Endothelial cell of umbilical vein (primary cell): ENCODE measurements at regions not wholly inside any gene's neighbourhood (a gene's known extent, or its start where the extent isn't known, plus 50 kb on each side); places are given as distances from the start of the nearest gene placed in this dataset.

Experiments used
- BruUV-seq: library from RNA; stranded (reverse); fragments of 400-500 nt; replicated peaks from 2 replicates; lab custom pipeline; 2021; lab: Mats Ljungman, UMichigan
- CTCF ChIA-PET: fragments of 300-600, 350-600 bp; sonication (Branson Sonifier 250); formaldehyde crosslinking; loops from one replicate; lab custom pipeline; 2021; ENCODE audit warnings: antibody characterized with exemption, inconsistent platforms; lab: Charles Lee
- POLR2A ChIA-PET: fragments of 300-600, 350-600 bp; sonication (Branson Sonifier 250); formaldehyde crosslinking; loops from one replicate; lab custom pipeline; 2021; ENCODE audit warnings: antibody characterized with exemption, inconsistent platforms; lab: Charles Lee
- DNase-seq: peaks from one replicate; pipeline ENCODE4 v3.0.0-alpha.2; 2011; ENCODE audit warnings: low read depth, low spot score
- FAIRE-seq: peaks from 2 replicates; lab custom pipeline; 2011; peaks lifted over from hg19 to GRCh38; lab: Jason Lieb, UNC
- H2AFZ ChIP-seq: 2 replicates; pipeline ENCODE4 v1.6.0; 2012; ENCODE audit warnings: low read depth, low read length, control low read depth, inconsistent platforms
- H3K27ac ChIP-seq: 2 replicates; pipeline ENCODE4 v1.5.1; 2011; ENCODE audit warnings: low read depth, mild to moderate bottlenecking, control low read depth, low read length, moderate library complexity; ENCODE audit not compliant: insufficient read depth
- H3K27me3 ChIP-seq, 2 experiments: 2 replicates each; pipeline versions ENCODE4 v1.6.0 to v1.6.1; 2011; ENCODE audit warnings: low read length in 2 of 2, mixed read lengths in 1 of 2; ENCODE audit not compliant: control insufficient read depth in 2 of 2, insufficient read depth in 2 of 2
- H3K36me3 ChIP-seq, 2 experiments: 2 replicates in 1 of 2; 3 replicates in 1 of 2; pipeline ENCODE4 v1.5.1; 2011; ENCODE audit warnings: low read length in 2 of 2, mild to moderate bottlenecking in 1 of 2, moderate library complexity in 1 of 2; ENCODE audit not compliant: control insufficient read depth in 2 of 2, insufficient read depth in 2 of 2; ENCODE audit errors: extremely low read depth in 1 of 2
- H3K4me1 ChIP-seq: 3 replicates; pipeline ENCODE4 v1.5.1; 2011; ENCODE audit warnings: mild to moderate bottlenecking, low read length; ENCODE audit not compliant: control insufficient read depth, insufficient read depth; ENCODE audit errors: extremely low read depth
- H3K4me2 ChIP-seq: 2 replicates; pipeline ENCODE4 v1.6.1; 2011; ENCODE audit warnings: low read length, control low read depth, mixed read lengths; ENCODE audit not compliant: insufficient read depth
- H3K4me3 ChIP-seq, 3 experiments: fragments of 200-600 bp in 1 of 3; sonication (generic), shearing (Covaris generic) in 1 of 3; replicated peaks in 1 of 3; 2 replicates each; pipeline ENCODE4 v1.5.1; 2011 to 2016; ENCODE audit warnings: control low read depth in 3 of 3, low read length in 3 of 3, mild to moderate bottlenecking in 2 of 3, inconsistent platforms in 1 of 3, low read depth in 1 of 3, moderate library complexity in 1 of 3; ENCODE audit not compliant: insufficient read depth in 1 of 3
- H3K79me2 ChIP-seq: 2 replicates; pipeline ENCODE4 v1.6.0; 2012; ENCODE audit warnings: low read length, inconsistent platforms; ENCODE audit not compliant: control insufficient read depth, insufficient read depth
- H3K9ac ChIP-seq: replicated peaks from 2 replicates; pipeline ENCODE3; 2011; ENCODE audit warnings: low read length, control low read depth; ENCODE audit not compliant: insufficient read depth; ENCODE audit errors: extremely low read depth
- H3K9me1 ChIP-seq: replicated peaks from 3 replicates; pipeline ENCODE4 v1.6.0; 2011; ENCODE audit warnings: mild to moderate bottlenecking, low read length; ENCODE audit not compliant: control insufficient read depth, insufficient read depth; ENCODE audit errors: extremely low read depth
- H3K9me3 ChIP-seq: replicated peaks from 2 replicates; pipeline ENCODE4 v1.5.1; 2012; ENCODE audit warnings: low read length, inconsistent platforms; ENCODE audit not compliant: control insufficient read depth, insufficient read depth
- H4K20me1 ChIP-seq: replicated peaks from 2 replicates; pipeline ENCODE3; 2011; ENCODE audit warnings: mild to moderate bottlenecking, low read length; ENCODE audit not compliant: control insufficient read depth, insufficient read depth; ENCODE audit errors: extremely low read depth
- EZH2 ChIP-seq: IDR thresholded peaks from 2 replicates; pipeline ENCODE4 v1.6.1; 2012; ENCODE audit warnings: borderline replicate concordance, low read depth, mild to moderate bottlenecking, moderate library complexity, low read length, inconsistent platforms; ENCODE audit not compliant: severe bottlenecking
- FOS ChIP-seq: IDR thresholded peaks from 2 replicates; pipeline ENCODE4 v1.6.1; 2011; ENCODE audit warnings: mild to moderate bottlenecking, low read length, moderate library complexity, borderline replicate concordance; ENCODE audit not compliant: insufficient read depth
- GATA2 ChIP-seq: IDR thresholded peaks from 2 replicates; pipeline ENCODE4 v1.7.0; 2011; ENCODE audit warnings: low read depth, mild to moderate bottlenecking, moderate library complexity, mixed read lengths, low read length; ENCODE audit not compliant: insufficient read length, insufficient read depth
- JUN ChIP-seq: IDR thresholded peaks from 2 replicates; pipeline ENCODE4 v1.6.1; 2011; ENCODE audit warnings: borderline replicate concordance, low read depth; ENCODE audit not compliant: insufficient read length, insufficient read depth
- dilution Hi-C: fragments of 300-500 bp; cut with MboI; formaldehyde crosslinking; loops from one replicate; pipeline ENCODE4 v1.15.0; 2019; ENCODE audit warnings: low sequenced_read_pairs; ENCODE audit not compliant: extremely low pct_ligation_motif_present
- intact Hi-C: fragments of 100-400 bp; cut with micrococcal nuclease; formaldehyde crosslinking; loops from one replicate; pipeline ENCODE4 v1.10.0; 2022
- TF ChIP-seq, protein P1 (sequence below), 2 donors: IDR thresholded peaks; 1 replicate in 1 of 2; 2 replicates in 1 of 2; pipeline ENCODE4 v1.5.1; 2011; ENCODE audit warnings: low read length in 2 of 2, mild to moderate bottlenecking in 2 of 2, moderate library complexity in 2 of 2, control low read depth in 1 of 2, inconsistent platforms in 1 of 2, low read depth in 1 of 2; ENCODE audit not compliant: insufficient read depth in 1 of 2; ENCODE audit errors: extremely low read depth in 1 of 2
- TF ChIP-seq, protein P2 (sequence below): IDR thresholded peaks from 2 replicates; pipeline ENCODE4 v1.6.1; 2011; ENCODE audit not compliant: insufficient read depth, insufficient read length

- no peaks in the 10 kb centered on the region for H3K79me2 ChIP-seq
- no peaks in the 10 kb centered on the region for H4K20me1 ChIP-seq
- POLR2A ChIA-PET = no interaction called here
- no peaks in the 10 kb centered on the region for H3K36me3 ChIP-seq
- H3K4me2 ChIP-seq = no peak overlapping the region
- no TSS peak for BruUV-seq
- DNase-seq = no peak
- TF ChIP-seq, protein P1, sequence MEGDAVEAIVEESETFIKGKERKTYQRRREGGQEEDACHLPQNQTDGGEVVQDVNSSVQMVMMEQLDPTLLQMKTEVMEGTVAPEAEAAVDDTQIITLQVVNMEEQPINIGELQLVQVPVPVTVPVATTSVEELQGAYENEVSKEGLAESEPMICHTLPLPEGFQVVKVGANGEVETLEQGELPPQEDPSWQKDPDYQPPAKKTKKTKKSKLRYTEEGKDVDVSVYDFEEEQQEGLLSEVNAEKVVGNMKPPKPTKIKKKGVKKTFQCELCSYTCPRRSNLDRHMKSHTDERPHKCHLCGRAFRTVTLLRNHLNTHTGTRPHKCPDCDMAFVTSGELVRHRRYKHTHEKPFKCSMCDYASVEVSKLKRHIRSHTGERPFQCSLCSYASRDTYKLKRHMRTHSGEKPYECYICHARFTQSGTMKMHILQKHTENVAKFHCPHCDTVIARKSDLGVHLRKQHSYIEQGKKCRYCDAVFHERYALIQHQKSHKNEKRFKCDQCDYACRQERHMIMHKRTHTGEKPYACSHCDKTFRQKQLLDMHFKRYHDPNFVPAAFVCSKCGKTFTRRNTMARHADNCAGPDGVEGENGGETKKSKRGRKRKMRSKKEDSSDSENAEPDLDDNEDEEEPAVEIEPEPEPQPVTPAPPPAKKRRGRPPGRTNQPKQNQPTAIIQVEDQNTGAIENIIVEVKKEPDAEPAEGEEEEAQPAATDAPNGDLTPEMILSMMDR (IDR thresholded peaks at IDR 0.05; ENCODE audit: extremely low read depth in 1 of 2, insufficient read depth in 1 of 2, low read depth in 1 of 2, low read length in 2 of 2) = no peak
- TF ChIP-seq EZH2 (no peak), FOS (no peak), JUN (no peak), GATA2 (no peak)
- TF ChIP-seq, protein P2, sequence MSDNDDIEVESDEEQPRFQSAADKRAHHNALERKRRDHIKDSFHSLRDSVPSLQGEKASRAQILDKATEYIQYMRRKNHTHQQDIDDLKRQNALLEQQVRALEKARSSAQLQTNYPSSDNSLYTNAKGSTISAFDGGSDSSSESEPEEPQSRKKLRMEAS = no peak
- H3K27me3 ChIP-seq = no peaks in the 10 kb centered on the region
- H3K9ac ChIP-seq = no peak overlapping the region
- H3K4me1 ChIP-seq = no peaks in the 10 kb centered on the region
- no peak overlapping the region for H3K27ac ChIP-seq
- H3K9me1 ChIP-seq = no peaks in the 10 kb centered on the region
- no peak overlapping the region for H3K4me3 ChIP-seq
- no peaks in the 10 kb centered on the region for H3K9me3 ChIP-seq
- CTCF ChIA-PET = interaction anchor here (0.9 kb wide), 1 partner anchor 25 kb away, joined by 3 read pairs; no protein-coding TSS in a partner anchor
- dilution Hi-C loops = no loop called here
- H2AFZ ChIP-seq = no peak overlapping the region
- intact Hi-C loops = no loop called here
- FAIRE-seq = no peak
Observed at GRCh38 chr1:71270394-71270915, 189.6 kb upstream of the ZRANB2 start.
